H1 (cell line): ENCODE measurements at regions not wholly inside any gene's neighbourhood (a gene's known extent, or its start where the extent isn't known, plus 50 kb on each side); places are given as distances from the start of the nearest gene placed in this dataset.

ENCODE experiments used
- CTCF ChIA-PET: fragments of 300-600 bp; sonication (Branson Sonifier 250); formaldehyde crosslinking; loops from one replicate; lab custom pipeline; 2021; ENCODE audit not compliant: partially characterized antibody; lab: Charles Lee
- POLR2A ChIA-PET: fragments of 300-600 bp; sonication (Branson Sonifier 250); formaldehyde crosslinking; loops from one replicate; lab custom pipeline; 2021; ENCODE audit warnings: inconsistent platforms; ENCODE audit not compliant: partially characterized antibody; lab: Charles Lee
- DNase-seq, 2 experiments: peaks; one replicate each; pipeline versions ENCODE4 v3.0.0 to v3.0.0-alpha.2; 2010 to 2022; ENCODE audit warnings: low spot score in 2 of 2, low read depth in 1 of 2, mixed read lengths in 1 of 2
- FAIRE-seq: peaks from 2 replicates; lab custom pipeline; 2011; peaks lifted over from hg19 to GRCh38; lab: Jason Lieb, UNC
- H2AFZ ChIP-seq: 2 replicates; pipeline ENCODE4 v1.8.1; 2012; ENCODE audit warnings: low read length, inconsistent platforms
- H2AK5ac ChIP-seq: 2 replicates; pipeline ENCODE4 v1.6.1; 2013; ENCODE audit warnings: low read depth, low read length
- H2BK120ac ChIP-seq: replicated peaks from 2 replicates; pipeline ENCODE3; 2013; ENCODE audit warnings: low read depth, low read length, inconsistent platforms
- H2BK12ac ChIP-seq: 2 replicates; pipeline ENCODE4 v1.6.1; 2013; ENCODE audit warnings: low read depth, low read length
- H2BK15ac ChIP-seq: 2 replicates; pipeline ENCODE4 v1.6.1; 2013; ENCODE audit warnings: low read length
- H2BK20ac ChIP-seq: 2 replicates; pipeline ENCODE4 v1.6.1; 2013; ENCODE audit warnings: low read length
- H2BK5ac ChIP-seq: 2 replicates; pipeline ENCODE4 v1.6.1; 2013; ENCODE audit warnings: low read depth, low read length
- H3K14ac ChIP-seq: 2 replicates; pipeline ENCODE4 v1.6.1; 2013; ENCODE audit warnings: inconsistent platforms; ENCODE audit not compliant: insufficient read length
- H3K18ac ChIP-seq: 2 replicates; pipeline ENCODE4 v1.6.1; 2013; ENCODE audit warnings: low read length; ENCODE audit errors: extremely low read depth
- H3K23ac ChIP-seq: 2 replicates; pipeline ENCODE4 v1.6.1; 2013; ENCODE audit warnings: inconsistent platforms; ENCODE audit not compliant: insufficient read length
- H3K23me2 ChIP-seq: 2 replicates; pipeline ENCODE4 v1.6.1; 2013; ENCODE audit warnings: low read depth, low read length
- H3K27ac ChIP-seq: 2 replicates; pipeline ENCODE4 v1.6.1; 2011; ENCODE audit warnings: low read depth, low read length, inconsistent platforms
- H3K27me3 ChIP-seq, 4 experiments: replicated peaks in 1 of 4; 1 replicate in 1 of 4; 2 replicates in 3 of 4; pipeline versions ENCODE4 v1.6.1 to v1.8.1; 2011 to 2013; ENCODE audit warnings: low read length in 3 of 4, mild to moderate bottlenecking in 3 of 4, inconsistent platforms in 2 of 4, mixed read lengths in 2 of 4, moderate library complexity in 1 of 4; ENCODE audit not compliant: control insufficient read depth in 3 of 4, insufficient read depth in 3 of 4; ENCODE audit errors: extremely low read depth in 1 of 4
- H3K36me3 ChIP-seq, 4 experiments: 2 replicates each; pipeline versions ENCODE4 v1.6.1 to v1.8.1; 2011 to 2013; ENCODE audit warnings: mild to moderate bottlenecking in 4 of 4, low read length in 3 of 4, moderate library complexity in 2 of 4, control low read depth in 1 of 4, inconsistent platforms in 1 of 4; ENCODE audit not compliant: insufficient read depth in 4 of 4, control insufficient read depth in 2 of 4
- H3K4ac ChIP-seq: replicated peaks from 2 replicates; pipeline ENCODE3; 2013; ENCODE audit warnings: low read length, low read depth, mixed read lengths, inconsistent platforms; ENCODE audit not compliant: insufficient read length
- H3K4me1 ChIP-seq, 4 experiments: replicated peaks in 1 of 4; 1 replicate in 1 of 4; 2 replicates in 3 of 4; pipeline versions ENCODE4 v1.6.1 to v1.8.1; 2011 to 2013; ENCODE audit warnings: low read length in 3 of 4, inconsistent platforms in 2 of 4, mixed read lengths in 1 of 4; ENCODE audit not compliant: insufficient read depth in 4 of 4, control insufficient read depth in 3 of 4
- H3K4me2 ChIP-seq, 2 experiments: 2 replicates each; pipeline versions ENCODE4 v1.6.1 to v1.8.1; 2011 to 2013; ENCODE audit warnings: low read depth in 2 of 2, low read length in 2 of 2, control low read depth in 1 of 2, inconsistent platforms in 1 of 2, mild to moderate bottlenecking in 1 of 2; ENCODE audit not compliant: insufficient read depth in 1 of 2
- H3K4me3 ChIP-seq, 4 experiments: fragments of 200-600, 300-600 bp in 1 of 4; sonication (generic), shearing (Covaris generic), sonication (Bioruptor Twin) in 1 of 4; 2 replicates each; pipeline versions ENCODE4 v1.5.1 to v1.8.1; 2011 to 2016; ENCODE audit warnings: low read length in 4 of 4, low read depth in 3 of 4, control low read depth in 2 of 4, inconsistent platforms in 2 of 4, mild to moderate bottlenecking in 2 of 4, mixed read lengths in 1 of 4, moderate library complexity in 1 of 4; ENCODE audit not compliant: insufficient read depth in 2 of 4; ENCODE audit errors: extremely low read depth in 1 of 4
- H3K56ac ChIP-seq: replicated peaks from 2 replicates; pipeline ENCODE3; 2013; ENCODE audit warnings: low read depth, mild to moderate bottlenecking, mixed read lengths, low read length, inconsistent platforms; ENCODE audit not compliant: insufficient read length
- H3K79me1 ChIP-seq: 2 replicates; pipeline ENCODE4 v1.6.1; 2013; ENCODE audit warnings: low read depth, low read length, control low read depth
- H3K79me2 ChIP-seq, 2 experiments: 2 replicates each; pipeline versions ENCODE4 v1.6.1 to v1.8.1; 2012 to 2013; ENCODE audit warnings: low read length in 2 of 2, mild to moderate bottlenecking in 2 of 2, inconsistent platforms in 1 of 2; ENCODE audit not compliant: insufficient read depth in 2 of 2, control insufficient read depth in 1 of 2
- H3K9ac ChIP-seq, 4 experiments: replicated peaks in 1 of 4; 1 replicate in 1 of 4; 2 replicates in 3 of 4; pipeline versions ENCODE4 v1.6.1 to v1.8.1; 2011 to 2013; ENCODE audit warnings: low read depth in 3 of 4, low read length in 3 of 4, control low read depth in 2 of 4, mild to moderate bottlenecking in 2 of 4, moderate library complexity in 2 of 4, inconsistent platforms in 1 of 4; ENCODE audit errors: extremely low read depth in 1 of 4
- H3K9me3 ChIP-seq, 2 experiments: 2 replicates each; pipeline versions ENCODE4 v1.6.1 to v1.8.1; 2012 to 2013; ENCODE audit warnings: mild to moderate bottlenecking in 2 of 2, moderate library complexity in 2 of 2, control low read depth in 1 of 2, inconsistent platforms in 1 of 2, low read depth in 1 of 2, low read length in 1 of 2, mixed read lengths in 1 of 2; ENCODE audit not compliant: insufficient read depth in 2 of 2
- H4K20me1 ChIP-seq, 2 experiments: replicated peaks in 1 of 2; 2 replicates each; pipeline versions ENCODE3 to v1.8.1; 2011 to 2013; ENCODE audit warnings: inconsistent platforms in 2 of 2, low read length in 2 of 2, mild to moderate bottlenecking in 1 of 2; ENCODE audit not compliant: insufficient read depth in 2 of 2, control insufficient read depth in 1 of 2
- H4K5ac ChIP-seq: 2 replicates; pipeline ENCODE4 v1.6.1; 2013; ENCODE audit warnings: low read length, low read depth, mixed read lengths, inconsistent platforms; ENCODE audit not compliant: insufficient read length
- H4K8ac ChIP-seq: 2 replicates; pipeline ENCODE4 v1.8.0; 2013; ENCODE audit warnings: mild to moderate bottlenecking, moderate library complexity, low read length, inconsistent platforms; ENCODE audit not compliant: insufficient read depth; ENCODE audit errors: extremely low read depth
- H4K91ac ChIP-seq: replicated peaks from 2 replicates; pipeline ENCODE3; 2013; ENCODE audit warnings: low read length, mixed read lengths, inconsistent platforms; ENCODE audit not compliant: insufficient read length
- CHD1 ChIP-seq: IDR thresholded peaks from 2 replicates; pipeline ENCODE4 v1.6.1; 2012; ENCODE audit warnings: low read depth, low read length, improper control_type of control experiment
- EZH2 ChIP-seq: fragments of 200-600 bp; sonication (generic); IDR thresholded peaks from 2 replicates; pipeline ENCODE4 v1.7.1; 2012; ENCODE audit warnings: low read depth, mild to moderate bottlenecking, moderate library complexity, low read length, inconsistent platforms; ENCODE audit not compliant: severe bottlenecking
- JUN ChIP-seq: IDR thresholded peaks from 2 replicates; pipeline ENCODE4 v1.6.1; 2011; ENCODE audit warnings: low read depth, mild to moderate bottlenecking, improper control_type of control experiment, low read length
- SP1 ChIP-seq: IDR thresholded peaks from 2 replicates; pipeline ENCODE4 v1.6.1; 2011; ENCODE audit warnings: low read depth, low read length
- WGBS, 2 experiments: shearing (Covaris generic) in 1 of 2; methylation state at CpG; one replicate each; pipeline versions ENCODE4 v1.1.6 to v1.1.7; 2013 to 2015; ENCODE audit warnings: low lambda C conversion rate in 2 of 2, mixed read lengths in 2 of 2, inconsistent platforms in 1 of 2, low coverage in 1 of 2, missing lambda C conversion rate in 1 of 2; ENCODE audit not compliant: insufficient replicate concordance in 2 of 2, insufficient coverage in 1 of 2, insufficient read length in 1 of 2; ENCODE audit errors: extremely low coverage in 1 of 2, missing lambda C conversion rate in 1 of 2; 5-methylcytosine and 5-hydroxymethylcytosine counted together
- TF ChIP-seq, protein P1 (sequence below): IDR thresholded peaks from 2 replicates; pipeline ENCODE4 v1.6.1; 2012; ENCODE audit warnings: inconsistent platforms

DNA sequence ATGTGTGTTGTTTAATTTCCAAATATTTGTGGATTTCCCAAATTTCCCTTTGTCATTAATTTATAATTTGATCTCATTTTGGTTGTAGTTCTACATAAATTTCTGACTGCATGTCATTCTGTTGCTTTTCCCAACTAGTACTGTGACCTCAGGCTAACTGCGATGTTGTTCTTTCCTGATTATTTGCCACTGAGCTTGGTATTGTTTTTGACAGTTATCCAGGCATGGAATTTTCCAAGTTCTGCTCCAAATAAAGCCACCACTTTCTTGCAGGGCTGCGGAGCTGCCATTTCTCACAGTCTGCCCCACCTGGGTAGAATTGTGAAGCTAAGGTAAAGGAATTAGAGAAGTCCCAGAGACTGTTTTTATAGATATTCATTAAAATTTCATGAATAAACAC, 328.8 kb downstream of the ZNF674 start:
- no peak overlapping the region for H3K4ac ChIP-seq
- no peak overlapping the region for H3K18ac ChIP-seq
- H2BK5ac ChIP-seq, result no peak overlapping the region
- H4K8ac ChIP-seq, result no peak overlapping the region
- no peak overlapping the region for H2AFZ ChIP-seq
- no peak overlapping the region for H2BK12ac ChIP-seq
- FAIRE-seq (no peak), DNase-seq (no peak)
- H2BK15ac ChIP-seq, result no peak overlapping the region
- H4K20me1 ChIP-seq, result no peaks in the 10 kb centered on the region
- no peak overlapping the region for H2BK120ac ChIP-seq
- H2BK20ac ChIP-seq, result no peak overlapping the region
- H4K5ac ChIP-seq, result no peak overlapping the region
- no peak overlapping the region for H2AK5ac ChIP-seq
- H3K23ac ChIP-seq, result no peak overlapping the region
- no peak overlapping the region for H3K56ac ChIP-seq
- POLR2A ChIA-PET, result no interaction called here
- H3K4me3 ChIP-seq, result no peak overlapping the region
- H3K27ac ChIP-seq, result no peak overlapping the region
- no peaks in the 10 kb centered on the region for H3K4me1 ChIP-seq
- no peak overlapping the region for H3K4me2 ChIP-seq
- no peaks in the 10 kb centered on the region for H3K36me3 ChIP-seq
- WGBS, 2 experiments, result 88% methylated on average over 2 of the region's 2 CpGs; no CpG with 5 or more reads in 1 of the 2 experiments
- no peak overlapping the region for H3K14ac ChIP-seq
- TF ChIP-seq EZH2, result no peak
- TF ChIP-seq, protein P1, sequence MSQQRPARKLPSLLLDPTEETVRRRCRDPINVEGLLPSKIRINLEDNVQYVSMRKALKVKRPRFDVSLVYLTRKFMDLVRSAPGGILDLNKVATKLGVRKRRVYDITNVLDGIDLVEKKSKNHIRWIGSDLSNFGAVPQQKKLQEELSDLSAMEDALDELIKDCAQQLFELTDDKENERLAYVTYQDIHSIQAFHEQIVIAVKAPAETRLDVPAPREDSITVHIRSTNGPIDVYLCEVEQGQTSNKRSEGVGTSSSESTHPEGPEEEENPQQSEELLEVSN, result no peak
- no peak for TF ChIP-seq CHD1
- TF ChIP-seq JUN, result no peak
- TF ChIP-seq SP1, result no peak
- TF ChIP-seq, all 59 proteins: peak for 0
- no peaks in the 10 kb centered on the region for H3K23me2 ChIP-seq
- H3K79me2 ChIP-seq, result no peaks in the 10 kb centered on the region
- no peaks in the 10 kb centered on the region for H3K9me3 ChIP-seq
- CTCF ChIA-PET, result no interaction called here
- H3K27me3 ChIP-seq, result no peaks in the 10 kb centered on the region
- no peaks in the 10 kb centered on the region for H3K79me1 ChIP-seq
- no peak overlapping the region for H4K91ac ChIP-seq
- H3K9ac ChIP-seq, result no peak overlapping the region
